HG03575 (cell line): ENCODE measurements at regions not wholly inside any gene's neighbourhood (a gene's known extent, or its start where the extent isn't known, plus 50 kb on each side); places are given as distances from the start of the nearest gene placed in this dataset.
"Not testable (repeated sequence)": the region's sequence is repeated elsewhere in the genome, so short reads cannot be mapped to it uniquely, and the experiment has no call there.

Source experiments
- ATAC-seq: cut with Tn5 transposase; IDR thresholded peaks from one replicate; pipeline ENCODE4 v1.9.1; 2021; ENCODE audit not compliant: unreplicated experiment, insufficient number of reproducible peaks, low FRiP score; ENCODE audit errors: extremely low read depth

- ATAC-seq = no peak
Measured at GRCh38 chr2:64922482-64923384, 66.5 kb upstream of the SLC1A4 start.

GRCh38 chr2:64923385-64923710 is 65.9 kb upstream of the SLC1A4 start:
- ATAC-seq = no peak

- no peak for ATAC-seq
Measured at GRCh38 chr2:64924170-64924934, 64.8 kb upstream of the SLC1A4 start.

DNA sequence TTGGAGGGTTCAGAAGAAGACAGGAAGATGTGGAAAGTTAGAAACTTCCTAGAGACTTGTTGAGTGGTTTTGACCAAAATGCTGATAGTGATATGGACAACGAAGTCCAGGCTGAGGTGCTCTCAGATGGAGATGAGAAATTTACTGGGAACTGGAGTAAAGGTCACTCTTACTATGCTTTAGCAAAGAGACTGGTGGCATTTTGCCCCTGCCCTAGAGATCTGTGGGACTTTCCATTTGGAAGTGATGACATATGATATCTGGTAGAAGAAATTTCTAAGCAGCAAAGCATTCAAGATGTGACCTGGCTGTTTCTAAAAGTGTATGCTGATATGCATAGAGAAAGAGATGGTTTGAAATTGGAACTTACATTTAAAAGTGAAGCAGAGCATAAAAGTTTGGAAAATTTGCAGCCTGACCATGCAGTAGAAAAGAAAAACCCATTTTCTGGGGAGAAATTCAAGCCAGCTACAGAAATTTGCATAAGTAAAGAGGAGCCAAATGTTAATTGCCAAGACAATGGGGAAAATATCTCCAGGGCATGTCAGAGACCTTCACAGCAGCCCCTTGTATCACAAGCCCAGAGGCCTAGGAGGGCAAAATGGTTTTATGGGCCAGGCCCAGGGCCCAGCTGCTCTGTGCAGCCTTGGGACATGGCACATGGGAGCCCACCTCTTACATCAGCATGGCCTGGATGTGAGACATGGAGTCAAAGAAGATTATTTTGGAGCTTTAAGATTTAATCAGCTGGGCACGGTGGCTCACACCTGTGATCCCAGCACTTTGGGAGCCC is 63.1 kb upstream of the SLC1A4 start:
- ATAC-seq = not testable (repeated sequence)

DNA sequence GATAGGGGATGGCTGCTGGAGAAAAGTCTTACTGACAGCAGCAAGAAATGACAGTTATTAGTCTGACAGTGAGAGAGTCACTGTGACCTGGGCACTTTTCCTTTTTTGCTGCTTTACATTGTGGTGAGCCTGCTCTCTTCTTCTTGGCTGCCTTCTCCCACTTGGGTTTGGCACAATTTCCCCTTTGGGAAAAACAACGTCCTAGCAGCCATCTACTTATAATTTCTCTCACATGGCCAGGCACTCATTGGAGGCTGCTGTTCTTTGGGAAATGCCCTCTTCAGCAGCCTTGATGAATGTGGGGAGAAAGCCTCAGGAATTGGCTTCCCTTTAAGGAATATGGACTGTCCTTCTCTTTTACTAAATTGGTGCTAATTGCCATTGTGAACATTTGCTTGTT is 60.4 kb upstream of the SLC1A4 start:
- no peak for ATAC-seq

- ATAC-seq = no peak
Measured at GRCh38 chr2:64929333-64929732, 59.9 kb upstream of the SLC1A4 start.

DNA sequence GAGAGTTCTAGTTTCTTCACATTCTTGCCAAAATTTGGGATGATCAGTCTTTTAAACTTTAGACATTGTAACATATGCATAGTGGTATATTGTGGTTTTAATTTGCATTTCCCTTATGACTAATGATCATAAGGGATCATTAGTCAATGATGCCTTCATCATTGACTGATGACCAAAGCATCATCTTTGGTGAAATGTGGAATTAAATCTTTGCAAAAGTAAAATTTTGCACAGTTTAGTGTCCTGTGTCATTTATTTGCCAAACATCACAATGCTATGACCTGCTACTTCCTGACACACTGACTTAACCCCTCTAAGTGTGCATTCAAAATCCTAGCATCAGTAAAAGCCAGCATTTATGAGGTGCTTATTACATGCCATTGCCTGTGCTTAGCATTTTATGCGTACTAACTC is 58.9 kb upstream of the SLC1A4 start:
- no peak for ATAC-seq

GRCh38 chr2:64931246-64932115 is 57.7 kb upstream of the SLC1A4 start:
- no peak for ATAC-seq

GRCh38 chr2:64932116-64932370 is 57.2 kb upstream of the SLC1A4 start:
- ATAC-seq = no peak

DNA sequence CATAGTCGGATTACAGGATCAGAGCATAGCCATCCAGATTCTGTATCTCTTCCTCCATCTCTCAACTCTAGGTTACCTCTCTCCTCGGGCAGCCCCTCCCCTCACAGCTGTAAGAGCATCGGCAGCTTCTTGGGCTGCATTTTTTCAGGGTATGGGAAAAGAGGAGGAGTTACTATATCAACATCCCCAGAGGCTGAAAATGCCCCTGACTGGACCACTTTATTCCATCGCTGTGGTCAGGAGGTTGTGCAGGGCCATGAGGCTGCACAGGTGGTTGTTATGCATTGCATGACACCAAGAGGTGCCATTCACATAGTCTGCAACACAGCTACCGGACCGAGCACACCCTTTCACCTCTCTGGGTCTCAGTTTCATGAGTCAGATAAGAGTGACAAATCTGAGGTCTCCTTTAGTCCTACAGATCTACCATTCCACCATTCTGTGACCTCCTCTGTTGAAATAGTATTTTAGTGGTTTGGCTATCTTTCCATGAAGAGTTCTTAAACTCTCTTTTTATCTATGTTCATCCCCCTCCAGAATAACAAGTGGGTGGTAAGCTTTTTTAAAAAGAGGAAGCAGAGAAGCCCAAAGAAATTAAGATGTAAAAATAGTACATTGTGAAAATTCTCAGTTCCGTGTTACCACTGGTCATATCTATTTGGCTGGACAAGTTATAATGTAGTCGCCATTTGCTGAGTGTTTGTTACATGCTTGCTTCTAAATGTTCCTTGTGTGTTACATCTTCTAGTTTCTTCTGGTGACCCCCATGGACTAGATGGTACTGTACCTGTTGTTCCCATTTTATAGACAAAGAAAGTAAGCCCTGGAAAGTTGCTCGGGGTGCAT is 56.6 kb upstream of the SLC1A4 start:
- peak; percentile 56 for ATAC-seq

DNA sequence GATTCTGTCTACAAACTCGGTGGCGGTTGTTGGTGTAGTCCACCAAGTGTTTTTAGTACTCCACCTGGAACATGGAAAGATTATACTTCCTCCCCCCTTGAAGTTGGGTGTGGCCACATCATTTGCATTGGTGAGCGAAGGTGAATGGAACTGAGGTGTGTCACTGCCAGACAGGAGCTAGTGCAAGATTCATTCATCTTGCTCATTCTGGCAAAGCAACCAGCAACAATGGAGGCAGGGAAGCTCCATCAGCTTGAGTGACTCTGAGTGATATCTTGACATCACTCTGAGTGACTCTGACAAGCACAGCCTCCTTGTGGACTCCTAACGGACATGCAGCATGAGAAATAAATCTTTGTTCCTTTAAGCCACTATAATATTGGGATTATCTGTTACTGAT is 54.7 kb upstream of the SLC1A4 start:
- no peak for ATAC-seq

- ATAC-seq = no peak
Measured at GRCh38 chr2:64936809-64937208, 52.4 kb upstream of the SLC1A4 start.

DNA sequence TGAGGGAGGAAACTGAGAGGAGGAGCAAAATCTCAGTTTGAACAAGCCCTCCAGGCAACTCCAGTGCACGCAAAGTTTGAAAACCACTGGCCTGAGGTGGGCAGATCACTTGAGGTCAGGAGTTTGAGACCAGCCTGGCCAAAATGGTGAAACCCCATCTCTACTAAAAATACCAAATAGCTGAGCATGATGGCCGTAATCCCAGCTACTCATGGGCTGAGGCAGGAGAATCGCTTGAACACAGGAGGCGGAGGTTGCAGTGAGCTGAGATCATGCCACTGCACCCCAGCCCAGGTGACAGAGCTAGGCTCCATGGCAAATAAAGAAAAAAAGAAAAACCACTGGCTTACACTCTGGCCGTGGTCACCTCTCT is 51.9 kb upstream of the SLC1A4 start:
- not testable (repeated sequence) for ATAC-seq

- ATAC-seq = no peak
Measured at GRCh38 chr2:64937687-64938491, 51.3 kb upstream of the SLC1A4 start.

- ATAC-seq = no peak
Measured at GRCh38 chr2:64938607-64939285, 50.5 kb upstream of the SLC1A4 start.

DNA sequence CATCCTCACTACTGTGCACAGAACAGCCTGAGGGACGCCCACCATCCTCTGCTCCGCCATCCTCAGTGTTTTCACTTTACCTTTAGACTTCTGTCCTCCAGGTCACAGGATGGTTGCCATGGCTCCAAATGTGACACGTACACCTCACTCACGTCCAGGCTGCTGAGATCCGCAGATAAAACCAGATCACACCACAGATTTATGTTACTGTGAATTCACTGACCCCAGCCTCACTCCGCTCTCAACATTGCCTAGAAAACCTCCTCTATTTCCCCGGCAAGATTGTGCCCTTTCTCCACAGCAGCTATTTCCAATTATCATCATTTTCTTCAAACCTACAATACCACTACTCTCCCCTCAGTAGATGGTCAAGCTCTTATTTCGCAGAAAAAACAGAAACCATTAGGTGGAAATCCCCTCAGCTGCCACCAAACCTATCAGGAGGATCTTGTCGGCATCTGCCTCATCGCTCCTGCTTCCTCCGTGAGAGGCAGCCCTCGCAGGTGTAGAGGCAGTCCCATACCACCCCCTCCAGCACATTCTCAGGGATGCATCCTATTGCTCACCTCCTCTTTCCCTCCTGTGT is 49.8 kb upstream of the SLC1A4 start:
- ATAC-seq = no peak
